HepG2 (cell line): ENCODE measurements at regions not wholly inside any gene's neighbourhood (a gene's known extent, or its start where the extent isn't known, plus 50 kb on each side); places are given as distances from the start of the nearest gene placed in this dataset.

Source experiments
- ATAC-seq: fragments of 200-7000 bp; cut with Tn5 transposase; 3 replicates; pipeline ENCODE4 v1.9.1; 2020; ENCODE audit warnings: mild to moderate bottlenecking, moderate library complexity
- BruUV-seq: library from RNA; stranded (reverse); fragments of 400-500 nt; replicated peaks from 2 replicates; lab custom pipeline; 2021; lab: Mats Ljungman, UMichigan
- CTCF ChIA-PET: fragments of 300-600 bp; formaldehyde crosslinking; extraction: SDS; loops from one replicate; lab custom pipeline; 2021; ENCODE audit warnings: low total read pairs, inconsistent platforms, low intra/inter-chr PET ratio; lab: Yijun Ruan, JAX
- POLR2A ChIA-PET: fragments of 350-600 bp; sonication (Branson Sonifier 250); formaldehyde crosslinking; loops from one replicate; lab custom pipeline; 2020; ENCODE audit warnings: antibody characterized with exemption, inconsistent platforms; lab: Yijun Ruan, JAX
- DNase-seq: peaks from one replicate; pipeline ENCODE4 v3.0.0-alpha.2; 2015; ENCODE audit warnings: low spot score
- FAIRE-seq: peaks from 3 replicates; lab custom pipeline; 2011; peaks lifted over from hg19 to GRCh38; lab: Jason Lieb, UNC
- H2AFZ ChIP-seq: one replicate; pipeline ENCODE4 v1.6.1; 2011; ENCODE audit warnings: low read length, inconsistent platforms
- H3K27ac ChIP-seq: fragments of 300-600 bp; 3 replicates; pipeline ENCODE4 v1.8.0; 2011; ENCODE audit warnings: mixed run types, mild to moderate bottlenecking, mixed read lengths, low read length, inconsistent platforms; ENCODE audit not compliant: insufficient read depth; ENCODE audit errors: extremely low read length
- H3K27me3 ChIP-seq, 2 experiments: fragments of 200-600 bp in 1 of 2; 2 replicates in 1 of 2; 3 replicates in 1 of 2; pipeline versions ENCODE4 v1.6.0 to v1.8.0; 2011; ENCODE audit warnings: low read length in 2 of 2, mild to moderate bottlenecking in 2 of 2, moderate library complexity in 2 of 2, inconsistent platforms in 1 of 2; ENCODE audit not compliant: insufficient read depth in 2 of 2, control insufficient read depth in 1 of 2
- H3K36me3 ChIP-seq, 2 experiments: fragments of 200-600 bp in 1 of 2; replicated peaks in 1 of 2; 2 replicates in 1 of 2; 3 replicates in 1 of 2; pipeline versions ENCODE4 v1.5.1 to v1.8.0; 2011; ENCODE audit warnings: low read length in 2 of 2, inconsistent platforms in 1 of 2; ENCODE audit not compliant: insufficient read depth in 2 of 2, control insufficient read depth in 1 of 2
- H3K4me1 ChIP-seq: 2 replicates; pipeline ENCODE4 v1.5.1; 2012; ENCODE audit warnings: low read length, inconsistent platforms; ENCODE audit not compliant: insufficient read depth
- H3K4me2 ChIP-seq: 2 replicates; pipeline ENCODE4 v1.6.0; 2011; ENCODE audit warnings: low read depth, low read length, inconsistent platforms
- H3K4me3 ChIP-seq, 3 experiments: fragments of 200-600 bp in 1 of 3; sonication (generic), shearing (Covaris generic) in 1 of 3; replicated peaks in 1 of 3; 2 replicates each; pipeline ENCODE4 v1.5.1; 2011 to 2016; ENCODE audit warnings: low read length in 3 of 3, inconsistent platforms in 2 of 3, low read depth in 2 of 3, mild to moderate bottlenecking in 2 of 3, control low read depth in 1 of 3, mixed read lengths in 1 of 3; ENCODE audit not compliant: insufficient read depth in 1 of 3
- H3K79me2 ChIP-seq: one replicate; pipeline ENCODE4 v1.6.1; 2011; ENCODE audit warnings: low read length, inconsistent platforms; ENCODE audit not compliant: insufficient read depth
- H3K9ac ChIP-seq: 2 replicates; pipeline ENCODE4 v1.6.0; 2011; ENCODE audit warnings: mild to moderate bottlenecking, low read depth, low read length, inconsistent platforms; ENCODE audit not compliant: insufficient read depth
- H3K9me3 ChIP-seq: 2 replicates; pipeline ENCODE4 v1.5.1; 2012; ENCODE audit warnings: mild to moderate bottlenecking, low read length
- H4K20me1 ChIP-seq: 2 replicates; pipeline ENCODE4 v1.6.0; 2011; ENCODE audit warnings: inconsistent platforms, mild to moderate bottlenecking, low read length, moderate library complexity; ENCODE audit not compliant: insufficient read depth
- E2F2 ChIP-seq: sonication (generic); formaldehyde crosslinking; IDR thresholded peaks from 2 replicates; pipeline ENCODE4 v1.4.0; 2020; ENCODE audit warnings: missing genetic modification reagents, borderline replicate concordance
- ETV6 ChIP-seq: sonication (generic); formaldehyde crosslinking; conservative IDR thresholded peaks from 2 replicates; pipeline ENCODE4 v1.4.0; 2020; ENCODE audit warnings: missing genetic modification reagents
- GZF1 ChIP-seq: sonication (generic); formaldehyde crosslinking; IDR thresholded peaks from 2 replicates; pipeline ENCODE4 v1.5.1; 2020; ENCODE audit warnings: mild to moderate bottlenecking, missing genetic modification reagents
- KDM4B ChIP-seq: sonication (generic); formaldehyde crosslinking; IDR thresholded peaks from 2 replicates; pipeline ENCODE4 v1.4.0; 2020; ENCODE audit warnings: missing genetic modification reagents
- MED8 ChIP-seq: sonication (generic); formaldehyde crosslinking; IDR thresholded peaks from 2 replicates; pipeline ENCODE4 v1.8.1; 2023; ENCODE audit warnings: mild to moderate bottlenecking, missing genetic modification reagents; ENCODE audit not compliant: insufficient replicate concordance
- NCOA2 ChIP-seq: sonication (generic); formaldehyde crosslinking; IDR thresholded peaks from 2 replicates; pipeline ENCODE4 v1.8.0; 2022; ENCODE audit warnings: inconsistent platforms
- TRIM24 ChIP-seq: sonication (generic); formaldehyde crosslinking; IDR thresholded peaks from 2 replicates; pipeline ENCODE4 v1.8.0; 2022; ENCODE audit warnings: mild to moderate bottlenecking, missing genetic modification reagents
- ZNF205 ChIP-seq: IDR thresholded peaks from 2 replicates; pipeline ENCODE4 v1.6.1; 2018; ENCODE audit warnings: missing biosample characterization, missing genetic modification reagents
- ZNF326 ChIP-seq: sonication (generic); formaldehyde crosslinking; IDR thresholded peaks from 2 replicates; pipeline ENCODE4 v1.4.0; 2020; ENCODE audit warnings: missing genetic modification reagents, borderline replicate concordance
- ZNF484 ChIP-seq: sonication (generic); formaldehyde crosslinking; IDR thresholded peaks from 2 replicates; pipeline ENCODE4 v1.5.1; 2020; ENCODE audit warnings: mild to moderate bottlenecking, low read depth, missing genetic modification reagents, borderline replicate concordance
- ZNF644 ChIP-seq: IDR thresholded peaks from 2 replicates; pipeline ENCODE4 v1.6.1; 2016; ENCODE audit warnings: low read depth
- WGBS: methylation state at CpG from one replicate; pipeline ENCODE4 v1.1.6; 2017; ENCODE audit warnings: low lambda C conversion rate; 5-methylcytosine and 5-hydroxymethylcytosine counted together
- in situ Hi-C: cut with HindIII; loops from 2 replicates; pipeline ENCODE4 v1.10.0; 2017; ENCODE audit warnings: low pct_unique_long_range_greater_than_20kb; ENCODE audit not compliant: extremely low pct_ligation_motif_present
- intact Hi-C: fragments of 100-400 bp; cut with micrococcal nuclease; formaldehyde crosslinking; loops from one replicate; pipeline ENCODE4 v1.10.0; 2022; ENCODE audit not compliant: unreplicated experiment
- TF ChIP-seq, protein P1 (sequence below): sonication (generic); formaldehyde crosslinking; IDR thresholded peaks from 2 replicates; pipeline ENCODE4 v1.5.0; 2020; ENCODE audit warnings: mild to moderate bottlenecking, missing genetic modification reagents
- TF ChIP-seq, protein P2 (sequence below): sonication (generic); formaldehyde crosslinking; IDR thresholded peaks from 2 replicates; pipeline ENCODE4 v1.5.0; 2020; ENCODE audit warnings: mild to moderate bottlenecking, missing genetic modification reagents, moderate library complexity
- TF ChIP-seq, protein P3 (sequence below): sonication (generic); formaldehyde crosslinking; IDR thresholded peaks from 2 replicates; pipeline ENCODE4 v1.4.0; 2020; ENCODE audit warnings: missing genetic modification reagents, borderline replicate concordance

DNA sequence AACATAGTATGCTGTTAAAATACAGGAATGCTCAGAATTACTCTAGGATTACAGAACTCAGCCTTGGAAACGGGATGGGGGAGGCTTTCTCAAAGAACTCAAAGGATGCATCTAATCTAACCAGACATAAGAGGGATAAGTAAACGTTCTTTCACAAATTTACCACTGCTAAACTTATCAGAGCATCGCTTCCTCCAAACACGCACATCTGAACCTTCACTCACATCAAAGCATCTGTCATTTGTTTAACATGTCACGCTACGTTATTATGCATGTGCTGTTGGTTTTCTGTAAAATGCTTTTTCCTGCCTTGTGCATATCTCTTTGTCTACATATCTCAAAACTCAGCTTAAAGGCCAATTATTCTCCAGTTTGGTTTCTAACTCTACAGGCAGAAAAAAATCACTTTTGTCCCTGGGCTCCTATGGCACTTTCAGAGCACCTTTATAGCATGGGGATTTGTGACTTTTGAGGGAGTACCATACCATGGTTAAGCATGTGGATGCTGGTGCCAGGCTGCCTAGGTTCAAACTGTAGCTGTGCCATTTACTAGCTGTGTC, 106.7 kb upstream of the FSHR start:
- DNase-seq: no peak
- FAIRE-seq: no peak
- Histone ChIP-seq H3K9me3 (no peaks in the 10 kb centered on the region), H3K4me3 (no peak overlapping the region), H3K27ac (no peak overlapping the region), H4K20me1 (no peaks in the 10 kb centered on the region), H3K9ac (no peak overlapping the region), H3K79me2 (no peaks in the 10 kb centered on the region), H3K4me2 (no peak overlapping the region), H3K4me1 (no peaks in the 10 kb centered on the region), H3K36me3 (no peaks in the 10 kb centered on the region), H2AFZ (no peak overlapping the region), H3K27me3 (no peaks in the 10 kb centered on the region)
- ATAC-seq: no peak
- ChIA-PET POLR2A (no interaction called here), CTCF (no interaction called here)
- in situ Hi-C loops: no loop called here
- 8% methylated on average over 6 of the region's 6 CpGs for WGBS
- no peak for TF ChIP-seq ZNF484 (CRISPR knock-in tag)
- TF ChIP-seq ZNF644 (CRISPR knock-in tag): no peak
- TF ChIP-seq, protein P1, sequence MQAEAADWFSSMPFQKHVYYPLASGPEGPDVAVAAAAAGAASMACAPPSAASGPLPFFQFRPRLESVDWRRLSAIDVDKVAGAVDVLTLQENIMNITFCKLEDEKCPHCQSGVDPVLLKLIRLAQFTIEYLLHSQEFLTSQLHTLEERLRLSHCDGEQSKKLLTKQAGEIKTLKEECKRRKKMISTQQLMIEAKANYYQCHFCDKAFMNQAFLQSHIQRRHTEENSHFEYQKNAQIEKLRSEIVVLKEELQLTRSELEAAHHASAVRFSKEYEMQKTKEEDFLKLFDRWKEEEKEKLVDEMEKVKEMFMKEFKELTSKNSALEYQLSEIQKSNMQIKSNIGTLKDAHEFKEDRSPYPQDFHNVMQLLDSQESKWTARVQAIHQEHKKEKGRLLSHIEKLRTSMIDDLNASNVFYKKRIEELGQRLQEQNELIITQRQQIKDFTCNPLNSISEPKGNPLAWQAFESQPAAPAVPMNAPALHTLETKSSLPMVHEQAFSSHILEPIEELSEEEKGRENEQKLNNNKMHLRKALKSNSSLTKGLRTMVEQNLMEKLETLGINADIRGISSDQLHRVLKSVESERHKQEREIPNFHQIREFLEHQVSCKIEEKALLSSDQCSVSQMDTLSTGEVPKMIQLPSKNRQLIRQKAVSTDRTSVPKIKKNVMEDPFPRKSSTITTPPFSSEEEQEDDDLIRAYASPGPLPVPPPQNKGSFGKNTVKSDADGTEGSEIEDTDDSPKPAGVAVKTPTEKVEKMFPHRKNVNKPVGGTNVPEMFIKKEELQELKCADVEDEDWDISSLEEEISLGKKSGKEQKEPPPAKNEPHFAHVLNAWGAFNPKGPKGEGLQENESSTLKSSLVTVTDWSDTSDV: no peak
- TF ChIP-seq GZF1: no peak
- no peak for TF ChIP-seq ZNF205 (CRISPR knock-in tag)
- TF ChIP-seq MED8: no peak
- TF ChIP-seq KDM4B: no peak
- no peak for TF ChIP-seq E2F2
- no peak for TF ChIP-seq NCOA2 (CRISPR knock-in tag)
- no peak for TF ChIP-seq ETV6
- no peak for TF ChIP-seq ZNF326 (CRISPR knock-in tag)
- TF ChIP-seq, protein P2, sequence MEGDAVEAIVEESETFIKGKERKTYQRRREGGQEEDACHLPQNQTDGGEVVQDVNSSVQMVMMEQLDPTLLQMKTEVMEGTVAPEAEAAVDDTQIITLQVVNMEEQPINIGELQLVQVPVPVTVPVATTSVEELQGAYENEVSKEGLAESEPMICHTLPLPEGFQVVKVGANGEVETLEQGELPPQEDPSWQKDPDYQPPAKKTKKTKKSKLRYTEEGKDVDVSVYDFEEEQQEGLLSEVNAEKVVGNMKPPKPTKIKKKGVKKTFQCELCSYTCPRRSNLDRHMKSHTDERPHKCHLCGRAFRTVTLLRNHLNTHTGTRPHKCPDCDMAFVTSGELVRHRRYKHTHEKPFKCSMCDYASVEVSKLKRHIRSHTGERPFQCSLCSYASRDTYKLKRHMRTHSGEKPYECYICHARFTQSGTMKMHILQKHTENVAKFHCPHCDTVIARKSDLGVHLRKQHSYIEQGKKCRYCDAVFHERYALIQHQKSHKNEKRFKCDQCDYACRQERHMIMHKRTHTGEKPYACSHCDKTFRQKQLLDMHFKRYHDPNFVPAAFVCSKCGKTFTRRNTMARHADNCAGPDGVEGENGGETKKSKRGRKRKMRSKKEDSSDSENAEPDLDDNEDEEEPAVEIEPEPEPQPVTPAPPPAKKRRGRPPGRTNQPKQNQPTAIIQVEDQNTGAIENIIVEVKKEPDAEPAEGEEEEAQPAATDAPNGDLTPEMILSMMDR (CRISPR knock-in tag): no peak
- TF ChIP-seq, protein P3, sequence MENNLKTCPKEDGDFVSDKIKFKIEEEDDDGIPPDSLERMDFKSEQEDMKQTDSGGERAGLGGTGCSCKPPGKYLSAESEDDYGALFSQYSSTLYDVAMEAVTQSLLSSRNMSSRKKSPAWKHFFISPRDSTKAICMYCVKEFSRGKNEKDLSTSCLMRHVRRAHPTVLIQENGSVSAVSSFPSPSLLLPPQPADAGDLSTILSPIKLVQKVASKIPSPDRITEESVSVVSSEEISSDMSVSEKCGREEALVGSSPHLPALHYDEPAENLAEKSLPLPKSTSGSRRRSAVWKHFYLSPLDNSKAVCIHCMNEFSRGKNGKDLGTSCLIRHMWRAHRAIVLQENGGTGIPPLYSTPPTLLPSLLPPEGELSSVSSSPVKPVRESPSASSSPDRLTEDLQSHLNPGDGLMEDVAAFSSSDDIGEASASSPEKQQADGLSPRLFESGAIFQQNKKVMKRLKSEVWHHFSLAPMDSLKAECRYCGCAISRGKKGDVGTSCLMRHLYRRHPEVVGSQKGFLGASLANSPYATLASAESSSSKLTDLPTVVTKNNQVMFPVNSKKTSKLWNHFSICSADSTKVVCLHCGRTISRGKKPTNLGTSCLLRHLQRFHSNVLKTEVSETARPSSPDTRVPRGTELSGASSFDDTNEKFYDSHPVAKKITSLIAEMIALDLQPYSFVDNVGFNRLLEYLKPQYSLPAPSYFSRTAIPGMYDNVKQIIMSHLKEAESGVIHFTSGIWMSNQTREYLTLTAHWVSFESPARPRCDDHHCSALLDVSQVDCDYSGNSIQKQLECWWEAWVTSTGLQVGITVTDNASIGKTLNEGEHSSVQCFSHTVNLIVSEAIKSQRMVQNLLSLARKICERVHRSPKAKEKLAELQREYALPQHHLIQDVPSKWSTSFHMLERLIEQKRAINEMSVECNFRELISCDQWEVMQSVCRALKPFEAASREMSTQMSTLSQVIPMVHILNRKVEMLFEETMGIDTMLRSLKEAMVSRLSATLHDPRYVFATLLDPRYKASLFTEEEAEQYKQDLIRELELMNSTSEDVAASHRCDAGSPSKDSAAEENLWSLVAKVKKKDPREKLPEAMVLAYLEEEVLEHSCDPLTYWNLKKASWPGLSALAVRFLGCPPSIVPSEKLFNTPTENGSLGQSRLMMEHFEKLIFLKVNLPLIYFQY (CRISPR knock-in tag): no peak
- no peak for TF ChIP-seq TRIM24 (CRISPR knock-in tag)
- intact Hi-C loops: loop anchor here (1.0 kb wide), 1 partner anchor 35 kb away; no protein-coding TSS in a partner anchor
- BruUV-seq: no TSS peak
